ENCODE measurements at regions not wholly inside any gene's neighbourhood (a gene's known extent, or its start where the extent isn't known, plus 50 kb on each side); places are given as distances from the start of the nearest gene placed in this dataset.

- TF ChIP-seq, protein P1, sequence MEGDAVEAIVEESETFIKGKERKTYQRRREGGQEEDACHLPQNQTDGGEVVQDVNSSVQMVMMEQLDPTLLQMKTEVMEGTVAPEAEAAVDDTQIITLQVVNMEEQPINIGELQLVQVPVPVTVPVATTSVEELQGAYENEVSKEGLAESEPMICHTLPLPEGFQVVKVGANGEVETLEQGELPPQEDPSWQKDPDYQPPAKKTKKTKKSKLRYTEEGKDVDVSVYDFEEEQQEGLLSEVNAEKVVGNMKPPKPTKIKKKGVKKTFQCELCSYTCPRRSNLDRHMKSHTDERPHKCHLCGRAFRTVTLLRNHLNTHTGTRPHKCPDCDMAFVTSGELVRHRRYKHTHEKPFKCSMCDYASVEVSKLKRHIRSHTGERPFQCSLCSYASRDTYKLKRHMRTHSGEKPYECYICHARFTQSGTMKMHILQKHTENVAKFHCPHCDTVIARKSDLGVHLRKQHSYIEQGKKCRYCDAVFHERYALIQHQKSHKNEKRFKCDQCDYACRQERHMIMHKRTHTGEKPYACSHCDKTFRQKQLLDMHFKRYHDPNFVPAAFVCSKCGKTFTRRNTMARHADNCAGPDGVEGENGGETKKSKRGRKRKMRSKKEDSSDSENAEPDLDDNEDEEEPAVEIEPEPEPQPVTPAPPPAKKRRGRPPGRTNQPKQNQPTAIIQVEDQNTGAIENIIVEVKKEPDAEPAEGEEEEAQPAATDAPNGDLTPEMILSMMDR (IDR thresholded peaks at IDR 0.05): no peak
- no peak for TF ChIP-seq POLR2A (IDR thresholded peaks at IDR 0.05)
Measured at GRCh38 chr7:137165786-137166185, 177.7 kb downstream of the PTN start.
